H7 (cell line): ENCODE measurements at regions not wholly inside any gene's neighbourhood (a gene's known extent, or its start where the extent isn't known, plus 50 kb on each side); places are given as distances from the start of the nearest gene placed in this dataset.

Experiments
- DNase-seq: peaks from one replicate; pipeline ENCODE4 v3.0.0; 2012
- H3K27me3 ChIP-seq: 2 replicates; pipeline ENCODE4 v1.6.0; 2011; ENCODE audit warnings: mild to moderate bottlenecking, low read length; ENCODE audit not compliant: control insufficient read depth, insufficient read depth
- H3K36me3 ChIP-seq: replicated peaks from 2 replicates; pipeline ENCODE4 v1.5.1; 2011; ENCODE audit warnings: low read length; ENCODE audit not compliant: control insufficient read depth, insufficient read depth
- H3K4me3 ChIP-seq: 2 replicates; pipeline ENCODE4 v1.5.1; 2011; ENCODE audit warnings: low read depth, mild to moderate bottlenecking, control low read depth, low read length, moderate library complexity; ENCODE audit not compliant: insufficient read depth

DNA sequence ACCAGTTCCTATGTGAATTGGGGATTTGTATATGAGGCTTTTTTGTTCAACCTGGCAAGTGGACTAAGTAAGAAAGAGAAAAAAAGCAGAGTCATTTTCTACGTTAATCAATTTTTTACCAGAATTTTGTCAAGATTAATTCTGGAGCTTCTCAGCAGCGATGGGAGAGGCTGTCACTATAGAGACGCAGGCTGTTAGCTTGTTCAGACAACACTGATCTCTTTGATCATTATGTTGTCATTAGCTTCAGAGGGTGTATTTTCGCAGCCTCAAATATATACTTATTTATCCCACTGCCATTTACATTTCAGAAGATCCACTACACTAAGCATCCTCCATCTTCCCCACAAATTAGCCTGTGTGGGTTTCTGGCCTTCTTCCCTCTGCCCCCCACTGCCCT lies 196.7 kb upstream of the PFKP start:
- H3K36me3 ChIP-seq, result no peaks in the 10 kb centered on the region
- H3K4me3 ChIP-seq, result no peak overlapping the region
- H3K27me3 ChIP-seq, result no peaks in the 10 kb centered on the region
- no peak for DNase-seq

DNA sequence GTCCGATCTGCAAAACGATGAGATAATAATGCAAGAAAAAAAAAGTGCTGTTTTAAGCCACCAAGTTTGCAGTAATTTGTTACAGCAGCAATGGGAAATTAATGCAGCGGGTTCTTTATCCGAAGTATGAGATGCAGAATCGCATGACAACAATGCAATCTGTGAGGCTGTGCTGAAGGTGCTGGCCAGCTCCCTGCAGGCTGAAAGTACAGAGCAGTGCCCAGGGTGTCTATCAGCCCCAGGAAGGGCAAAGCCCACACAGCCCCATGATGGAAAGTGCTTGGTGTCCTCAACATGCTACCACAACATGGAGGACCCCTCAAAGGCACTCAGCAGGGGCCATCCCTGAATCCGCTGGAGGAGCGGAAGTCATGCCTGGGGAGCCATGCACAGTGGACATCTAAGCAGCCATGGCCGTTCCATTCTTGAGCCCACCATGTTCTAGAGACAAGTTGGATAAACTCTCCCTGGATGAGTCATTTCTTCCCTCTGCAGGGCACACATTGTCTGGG lies 199.5 kb upstream of the PFKP start:
- no peaks in the 10 kb centered on the region for H3K36me3 ChIP-seq
- no peaks in the 10 kb centered on the region for H3K27me3 ChIP-seq
- no peak for DNase-seq
- no peak overlapping the region for H3K4me3 ChIP-seq

GRCh38 chr10:2866569-2866968 lies 200.8 kb upstream of the PFKP start:
- Histone ChIP-seq H3K4me3 (no peak overlapping the region), H3K27me3 (no peaks in the 10 kb centered on the region), H3K36me3 (no peaks in the 10 kb centered on the region)
- DNase-seq, result peak; percentile 49

DNA sequence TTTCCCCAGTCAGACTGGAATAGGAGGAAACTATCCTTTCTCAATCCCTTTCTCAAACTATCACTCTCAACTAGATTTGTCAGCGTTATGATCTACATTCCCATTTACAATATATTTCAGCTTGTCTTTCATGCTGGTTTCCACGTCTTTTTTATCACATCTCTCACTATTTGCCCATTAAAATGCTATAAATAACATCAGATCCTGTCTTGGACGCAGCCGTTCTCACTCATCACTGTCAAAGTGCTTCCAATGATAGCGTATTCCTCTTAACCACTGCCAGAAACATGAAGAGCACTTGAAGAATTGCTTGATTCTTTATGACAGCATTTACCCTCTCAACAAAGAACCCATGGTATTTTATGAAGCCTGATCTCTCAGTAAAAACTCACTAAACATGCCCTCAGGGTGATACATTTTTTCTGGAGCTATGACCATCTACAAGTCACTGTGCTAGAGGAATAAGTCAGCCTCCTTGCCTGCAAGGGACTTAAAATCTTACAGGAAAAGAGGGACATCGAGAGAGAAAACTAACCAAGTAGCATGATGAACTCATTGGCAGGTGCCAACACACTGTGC lies 205.6 kb upstream of the PFKP start:
- DNase-seq, result no peak
- Histone ChIP-seq H3K4me3 (no peak overlapping the region), H3K27me3 (no peaks in the 10 kb centered on the region), H3K36me3 (no peaks in the 10 kb centered on the region)

DNA sequence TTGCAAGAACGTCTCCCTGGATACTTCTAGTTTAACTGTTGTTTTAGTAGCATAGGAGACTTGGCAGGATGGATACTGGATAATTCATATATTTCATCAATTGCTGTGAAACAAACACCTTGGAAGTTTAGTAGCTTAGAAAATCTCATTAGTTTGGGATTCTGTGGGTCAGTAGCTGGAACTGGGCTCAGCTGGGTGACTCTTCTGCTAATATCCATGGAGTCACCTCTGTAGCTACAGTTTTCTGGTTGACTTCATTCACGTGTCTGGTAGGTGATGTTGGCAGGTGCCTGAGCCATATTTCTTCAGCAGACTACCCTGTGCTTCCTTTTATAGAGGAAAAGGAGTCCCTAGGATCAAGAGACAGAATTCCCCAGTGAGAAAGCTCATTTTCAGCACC lies 208.9 kb upstream of the PFKP start:
- no peak for DNase-seq
- no peaks in the 10 kb centered on the region for H3K27me3 ChIP-seq
- H3K36me3 ChIP-seq, result no peaks in the 10 kb centered on the region
- H3K4me3 ChIP-seq, result no peak overlapping the region

- no peak for DNase-seq
- no peaks in the 10 kb centered on the region for H3K27me3 ChIP-seq
- no peak overlapping the region for H3K4me3 ChIP-seq
- H3K36me3 ChIP-seq, result no peaks in the 10 kb centered on the region
These were observed 210.8 kb upstream of the PFKP start for GRCh38 chr10:2856598-2856997.

DNA sequence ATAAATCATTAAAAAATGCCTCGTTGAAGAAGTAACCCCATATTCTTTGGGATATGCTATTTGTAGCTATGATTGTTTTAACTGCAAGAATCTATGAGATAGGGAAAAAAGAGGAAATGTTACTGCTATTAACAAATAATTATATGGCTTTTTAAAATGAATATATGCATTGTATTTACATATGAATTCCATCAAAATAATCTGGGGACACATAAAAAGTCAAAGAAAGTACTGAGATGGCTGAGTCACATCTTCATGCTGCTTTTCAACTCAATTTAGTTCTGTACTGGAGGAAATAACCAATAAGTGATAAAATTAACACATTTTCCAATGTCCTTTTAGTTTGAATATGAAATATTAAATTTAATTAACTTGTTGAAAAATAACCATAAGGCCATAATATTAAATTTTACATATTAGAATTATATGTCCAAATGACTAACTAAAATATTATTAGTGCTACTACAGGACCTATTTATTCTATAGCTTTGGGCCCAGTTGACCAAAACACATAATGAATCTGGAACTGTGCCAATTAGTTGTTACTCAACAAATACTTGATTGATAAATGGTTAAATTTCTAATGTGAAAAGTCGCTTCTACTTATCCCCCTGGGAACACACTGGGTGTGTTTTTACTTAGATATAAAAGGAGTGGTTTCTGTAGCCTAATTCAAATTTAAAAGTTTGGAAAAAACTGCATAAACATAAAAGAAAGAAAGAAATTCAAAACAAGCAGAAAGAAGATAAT lies 214.6 kb upstream of the PFKP start:
- Histone ChIP-seq H3K4me3 (no peak overlapping the region), H3K27me3 (no peaks in the 10 kb centered on the region), H3K36me3 (no peaks in the 10 kb centered on the region)
- no peak for DNase-seq

GRCh38 chr10:2851566-2851965 lies 215.8 kb upstream of the PFKP start:
- Histone ChIP-seq H3K36me3 (no peaks in the 10 kb centered on the region), H3K4me3 (no peak overlapping the region), H3K27me3 (no peaks in the 10 kb centered on the region)
- DNase-seq, result no peak

- H3K36me3 ChIP-seq, result no peaks in the 10 kb centered on the region
- no peaks in the 10 kb centered on the region for H3K27me3 ChIP-seq
- no peak overlapping the region for H3K4me3 ChIP-seq
- DNase-seq, result no peak
These were observed 217.1 kb upstream of the PFKP start for GRCh38 chr10:2850202-2850601.

DNA sequence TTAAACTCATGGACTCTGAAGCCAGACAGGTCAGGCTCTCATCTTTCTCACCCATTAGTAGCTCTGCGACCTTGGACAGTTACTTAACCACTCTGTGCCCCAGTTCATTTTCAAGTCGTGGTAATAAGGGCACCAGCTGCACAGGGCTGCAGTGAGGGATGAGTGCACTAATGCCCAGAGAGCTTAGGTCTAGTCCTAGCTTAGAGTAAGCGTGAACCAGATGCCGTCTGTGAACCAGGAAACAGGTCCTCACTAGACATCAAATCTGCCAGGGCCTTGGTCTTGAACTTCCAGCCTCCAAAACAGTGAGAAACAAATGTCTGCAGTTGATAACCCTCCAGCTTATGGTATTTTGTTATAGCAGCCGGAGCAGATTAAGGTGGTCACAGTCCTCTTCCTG lies 222.4 kb upstream of the PFKP start:
- Histone ChIP-seq H3K27me3 (no peaks in the 10 kb centered on the region), H3K4me3 (no peak overlapping the region), H3K36me3 (no peaks in the 10 kb centered on the region)
- no peak for DNase-seq

DNA sequence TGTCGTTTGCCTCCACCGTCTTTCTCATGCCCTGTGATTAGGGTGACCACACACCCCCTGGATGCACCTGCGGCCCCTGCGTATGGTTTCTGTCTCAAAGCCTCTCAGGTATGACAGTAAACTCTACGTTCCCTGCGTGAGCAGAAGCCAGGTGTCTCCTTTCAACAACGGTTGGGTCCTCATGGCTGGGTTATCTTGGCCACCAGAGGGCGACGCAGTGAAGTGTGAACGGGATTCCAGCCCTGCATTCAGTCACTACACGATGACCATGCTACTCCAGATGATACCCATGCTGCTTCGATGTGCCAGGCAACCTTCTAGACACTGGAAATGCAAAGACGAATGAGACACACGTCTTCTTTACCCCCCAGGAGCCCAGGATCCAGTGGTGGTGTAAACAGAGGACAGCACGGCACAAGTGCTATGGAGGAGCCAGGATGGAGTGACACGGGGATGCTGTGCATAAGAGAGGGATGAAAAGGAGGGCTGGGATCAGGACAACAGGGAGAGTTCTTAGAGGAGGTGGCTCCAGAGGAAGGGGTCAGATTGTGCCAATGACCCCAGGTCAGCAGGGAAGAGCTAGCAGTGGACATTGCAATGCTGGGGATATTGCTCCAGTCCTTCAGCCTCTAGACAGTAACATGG lies 228.1 kb upstream of the PFKP start:
- Histone ChIP-seq H3K4me3 (no peak overlapping the region), H3K27me3 (no peaks in the 10 kb centered on the region), H3K36me3 (no peaks in the 10 kb centered on the region)
- peak; percentile 72 for DNase-seq

DNA sequence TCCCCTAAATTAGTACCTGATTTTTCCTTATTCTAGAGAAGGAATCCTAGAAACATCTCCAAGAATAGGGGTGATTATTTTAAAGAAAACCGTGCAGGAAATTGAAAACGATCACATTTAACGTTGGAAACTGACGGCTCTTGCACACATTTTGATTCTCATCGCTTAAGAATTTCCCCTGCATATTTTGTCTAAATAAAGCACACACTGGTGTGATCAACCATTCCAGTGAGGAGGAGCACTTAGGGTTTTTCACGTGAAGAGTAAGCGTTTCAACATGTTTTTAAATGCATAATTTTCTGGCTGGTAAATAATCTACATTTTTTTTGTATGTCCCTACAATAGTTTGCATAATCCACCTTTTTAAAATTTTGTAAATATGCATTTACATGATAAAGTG lies 229.7 kb upstream of the PFKP start:
- Histone ChIP-seq H3K36me3 (no peaks in the 10 kb centered on the region), H3K27me3 (no peaks in the 10 kb centered on the region), H3K4me3 (no peak overlapping the region)
- no peak for DNase-seq

DNA sequence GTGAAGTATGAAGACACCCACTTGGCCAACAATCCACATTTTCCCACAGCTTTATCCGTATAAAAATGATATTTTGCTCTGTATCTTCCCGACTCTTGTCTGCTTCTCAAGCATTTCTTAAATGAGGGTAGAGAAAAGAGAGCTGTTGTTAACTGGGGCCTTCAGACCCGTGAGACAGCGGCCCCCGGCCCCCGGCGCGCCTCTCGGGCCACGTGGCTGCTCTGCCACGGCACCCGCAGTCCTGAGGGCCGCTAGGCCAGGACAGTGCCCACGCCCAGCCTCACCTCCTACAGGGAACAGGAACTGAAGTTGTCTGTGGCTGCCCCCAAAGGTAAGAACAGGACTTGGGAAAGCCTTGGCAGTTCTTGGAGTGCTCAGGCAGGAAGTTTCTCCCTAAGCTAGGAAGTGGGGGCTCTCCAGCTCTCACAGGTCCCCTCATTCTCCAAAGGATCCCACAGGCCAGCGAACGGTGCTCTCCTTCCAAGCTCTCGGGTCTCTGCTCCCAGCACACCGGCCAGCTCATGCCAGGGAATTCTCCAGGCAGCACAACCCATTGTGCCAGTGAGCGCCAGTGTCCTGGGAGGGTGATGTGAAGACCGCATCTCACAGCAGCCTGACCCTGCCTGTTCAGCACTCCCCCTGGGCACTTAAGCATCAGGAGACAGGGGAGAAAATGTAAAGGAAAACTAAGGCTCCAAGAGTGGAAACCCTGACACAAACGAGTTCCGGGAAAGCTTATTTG lies 230.3 kb upstream of the PFKP start:
- Histone ChIP-seq H3K4me3 (no peak overlapping the region), H3K27me3 (no peaks in the 10 kb centered on the region), H3K36me3 (no peaks in the 10 kb centered on the region)
- DNase-seq, result no peak

GRCh38 chr10:2834214-2834613 lies 233.1 kb upstream of the PFKP start:
- H3K4me3 ChIP-seq, result no peak overlapping the region
- H3K36me3 ChIP-seq, result no peaks in the 10 kb centered on the region
- no peaks in the 10 kb centered on the region for H3K27me3 ChIP-seq
- DNase-seq, result no peak

GRCh38 chr10:2831509-2831908 lies 235.8 kb upstream of the PFKP start:
- H3K27me3 ChIP-seq, result no peaks in the 10 kb centered on the region
- H3K36me3 ChIP-seq, result no peaks in the 10 kb centered on the region
- no peak overlapping the region for H3K4me3 ChIP-seq
- DNase-seq, result no peak
